GM21390 (cell line): ENCODE measurements at regions not wholly inside any gene's neighbourhood (a gene's known extent, or its start where the extent isn't known, plus 50 kb on each side); places are given as distances from the start of the nearest gene placed in this dataset.

Experiments used
- ATAC-seq: cut with Tn5 transposase; IDR thresholded peaks from one replicate; pipeline ENCODE4 v1.9.1; 2021; ENCODE audit not compliant: unreplicated experiment

DNA sequence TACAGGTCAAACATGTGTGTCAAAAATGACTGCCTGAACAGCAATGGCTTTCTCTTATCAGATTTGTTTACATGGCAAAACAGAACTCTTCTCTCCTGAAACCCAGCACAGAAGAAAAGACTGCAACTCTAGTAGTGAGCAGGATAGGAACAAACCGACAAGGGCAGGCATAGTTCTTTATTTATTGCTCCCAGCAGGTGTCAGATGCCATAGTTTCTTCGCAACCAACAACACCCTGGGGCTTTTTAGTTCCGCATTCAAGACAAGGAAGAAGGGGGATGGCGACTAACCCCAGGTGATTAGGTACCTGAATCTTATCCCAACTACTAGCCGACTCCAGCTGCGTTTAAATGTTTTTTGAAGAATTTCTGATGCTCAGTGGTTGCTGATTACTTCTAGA is 367.5 kb upstream of the FIGN start:
- ATAC-seq: no peak

- no peak for ATAC-seq
Measured at GRCh38 chr2:164102366-164102765, 366.6 kb upstream of the FIGN start.

GRCh38 chr2:164091673-164092072 is 355.9 kb upstream of the FIGN start:
- ATAC-seq: no peak

GRCh38 chr2:164090533-164090932 is 354.7 kb upstream of the FIGN start:
- no peak for ATAC-seq

DNA sequence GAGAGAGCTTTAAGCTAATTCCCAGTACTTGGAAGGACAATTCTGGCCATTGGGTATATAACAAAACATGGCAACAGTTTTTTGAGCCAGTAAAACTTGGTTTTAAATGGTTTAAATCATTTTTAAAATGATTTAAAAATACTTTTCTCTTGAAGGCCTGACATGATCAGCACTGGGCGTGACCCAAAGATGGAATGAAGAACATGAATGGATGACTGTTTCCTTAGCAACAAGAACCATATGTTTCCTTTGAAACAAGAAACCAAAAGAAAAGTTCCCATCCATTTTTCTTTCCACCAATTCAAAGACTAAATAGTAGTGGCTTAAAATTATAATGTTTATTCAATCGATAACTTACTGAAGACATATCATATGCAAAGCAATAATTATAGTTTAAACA is 348.3 kb upstream of the FIGN start:
- no peak for ATAC-seq

GRCh38 chr2:164080486-164080885 is 344.7 kb upstream of the FIGN start:
- ATAC-seq: no peak

DNA sequence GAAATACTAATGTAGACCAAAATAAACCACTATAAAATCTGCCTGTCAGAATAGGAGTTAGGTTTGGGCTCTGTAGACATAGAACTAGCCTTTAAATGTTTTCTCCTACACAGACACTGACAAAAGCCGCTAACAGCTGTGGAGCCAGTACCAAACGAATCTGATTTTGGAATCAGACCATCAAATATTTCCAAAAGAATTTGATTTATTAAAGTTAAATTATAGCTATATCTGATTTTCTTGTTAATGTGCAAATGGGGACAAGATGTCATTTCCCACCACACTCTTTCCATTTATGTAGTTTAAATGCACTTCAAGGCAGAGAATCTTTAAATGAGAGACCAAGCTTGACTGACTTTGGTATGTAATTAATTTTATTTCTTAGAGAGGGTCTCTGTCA is 343.4 kb upstream of the FIGN start:
- no peak for ATAC-seq

GRCh38 chr2:164078421-164078820 is 342.6 kb upstream of the FIGN start:
- ATAC-seq: no peak

- ATAC-seq: no peak
Measured at GRCh38 chr2:164073101-164074074, 337.6 kb upstream of the FIGN start.

GRCh38 chr2:164069540-164069939 is 333.7 kb upstream of the FIGN start:
- no peak for ATAC-seq

- ATAC-seq: no peak
Measured at GRCh38 chr2:164068063-164068462, 332.3 kb upstream of the FIGN start.

DNA sequence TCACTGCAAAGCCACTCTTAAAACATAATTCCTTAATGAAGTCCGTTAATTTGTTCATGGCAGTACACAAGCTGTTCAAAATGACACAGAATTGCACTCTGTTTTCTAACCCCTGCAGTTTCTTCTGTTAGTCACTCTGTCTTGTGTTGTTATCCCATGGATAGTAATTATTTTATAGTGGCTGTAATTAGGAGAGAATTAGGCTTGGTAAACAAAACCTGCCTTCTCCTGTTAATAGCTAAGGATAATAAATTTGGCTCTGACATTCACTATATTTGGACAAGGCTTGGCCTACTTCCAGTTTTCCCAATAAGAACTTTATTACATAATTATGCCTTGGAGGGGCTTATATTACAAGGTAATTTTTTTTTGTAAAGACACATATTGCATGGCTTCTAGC is 330.3 kb upstream of the FIGN start:
- ATAC-seq: no peak

DNA sequence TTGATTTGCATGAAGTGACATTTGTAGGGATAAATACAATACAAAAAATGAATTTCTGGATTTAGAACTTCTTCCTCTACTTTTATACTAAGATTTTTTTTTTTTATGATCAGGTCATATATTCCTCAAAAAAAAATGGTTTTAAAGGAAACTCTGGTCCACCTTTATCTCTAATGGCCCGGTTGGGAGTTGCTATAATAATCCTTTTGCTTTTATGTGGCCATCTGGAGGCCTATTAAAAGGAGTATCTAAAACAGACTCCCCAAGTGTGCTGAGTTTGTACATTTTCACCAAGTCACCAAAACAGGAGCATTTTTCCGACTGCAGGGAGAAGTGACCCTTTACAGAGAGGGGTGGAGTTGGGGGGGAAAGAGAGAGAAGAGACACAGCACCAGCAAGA is 329.2 kb upstream of the FIGN start:
- no peak for ATAC-seq

- peak; percentile 79 for ATAC-seq
Measured at GRCh38 chr2:164061129-164061746, 325.4 kb upstream of the FIGN start.

DNA sequence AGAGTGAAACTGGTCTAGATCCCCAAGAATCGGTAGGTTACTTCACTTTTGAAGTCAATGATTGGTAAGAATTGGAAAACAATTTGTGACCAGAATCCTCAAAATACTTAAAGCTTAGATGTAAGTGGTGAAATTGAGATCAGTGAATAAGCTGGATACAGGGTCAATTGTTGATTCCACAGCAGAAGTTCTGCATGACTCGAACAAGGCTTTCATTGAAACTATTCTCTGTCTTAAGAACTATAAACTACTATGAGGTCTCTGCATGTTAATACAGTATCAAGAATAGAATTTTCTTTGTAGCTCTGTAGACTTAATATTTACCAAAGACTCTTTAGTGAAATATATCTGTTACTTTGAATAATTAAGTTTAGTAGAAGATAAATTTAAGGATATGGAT is 324.2 kb upstream of the FIGN start:
- no peak for ATAC-seq

- no peak for ATAC-seq
Measured at GRCh38 chr2:164055623-164056022, 319.8 kb upstream of the FIGN start.

DNA sequence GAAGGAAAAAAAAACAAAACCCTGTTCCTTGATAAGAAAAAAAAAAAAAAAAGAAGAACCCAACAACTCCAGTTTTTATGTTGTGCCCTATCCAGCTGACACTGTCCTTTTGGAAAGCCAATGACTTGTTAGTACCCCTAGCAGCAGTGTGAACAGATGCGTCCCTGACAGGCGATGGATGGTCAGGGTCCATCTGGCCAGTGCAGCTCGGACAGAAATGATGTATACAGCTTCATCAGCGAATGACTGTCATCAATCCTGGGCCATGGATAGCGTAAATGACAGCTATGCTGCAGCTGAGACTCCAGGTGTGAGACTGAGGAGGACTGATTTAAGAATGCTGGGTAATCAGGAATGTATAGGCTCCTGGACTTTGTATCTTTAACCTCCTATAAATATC is 318.8 kb upstream of the FIGN start:
- ATAC-seq: no peak

- no peak for ATAC-seq
Measured at GRCh38 chr2:164053021-164053420, 317.2 kb upstream of the FIGN start.

- ATAC-seq: no peak
Measured at GRCh38 chr2:164052006-164052405, 316.2 kb upstream of the FIGN start.

- ATAC-seq: no peak
Measured at GRCh38 chr2:164048729-164049128, 312.9 kb upstream of the FIGN start.

DNA sequence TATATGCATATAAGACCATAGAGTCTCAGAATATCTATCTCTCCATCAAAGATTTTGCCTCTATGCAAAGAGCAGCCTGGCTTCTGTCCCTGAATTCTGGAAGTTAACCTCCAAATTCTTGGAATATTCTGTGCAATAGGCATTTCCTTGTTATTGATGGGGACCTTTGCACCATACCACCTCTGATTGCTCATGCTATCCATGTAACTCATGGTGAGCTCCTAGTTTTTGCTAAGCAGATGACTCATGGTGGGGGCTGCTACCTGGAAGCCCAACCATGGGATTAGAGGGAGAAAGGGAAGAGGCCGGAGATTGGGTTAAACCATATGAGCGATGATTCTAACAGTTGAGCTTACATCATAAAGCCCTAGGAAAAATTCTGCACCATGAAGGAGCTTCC is 310.2 kb upstream of the FIGN start:
- no peak for ATAC-seq

DNA sequence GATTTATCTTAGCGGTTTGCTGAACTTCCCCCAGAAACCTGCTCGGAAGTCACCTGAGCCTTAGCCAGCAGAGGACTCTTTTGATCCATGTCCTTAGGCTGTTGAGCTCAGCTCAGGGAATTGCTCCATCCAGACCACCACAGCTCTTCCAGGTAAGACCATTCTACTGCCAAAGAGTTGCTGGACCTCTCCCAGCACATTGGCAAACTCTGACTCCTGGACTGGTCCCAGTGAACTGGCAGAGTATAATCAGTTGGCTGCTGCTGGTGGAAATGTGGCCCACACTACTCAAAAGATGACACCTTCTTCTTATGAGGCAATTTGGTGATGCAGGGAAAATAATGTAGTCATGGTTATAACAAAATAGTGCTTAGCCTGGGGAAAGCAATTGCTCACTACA is 308.8 kb upstream of the FIGN start:
- ATAC-seq: no peak
